GM21390 (cell line): ENCODE measurements at regions not wholly inside any gene's neighbourhood (a gene's known extent, or its start where the extent isn't known, plus 50 kb on each side); places are given as distances from the start of the nearest gene placed in this dataset.
"Not testable (repeated sequence)": the region's sequence is repeated elsewhere in the genome, so short reads cannot be mapped to it uniquely, and the experiment has no call there.

ENCODE experiments used
- ATAC-seq: cut with Tn5 transposase; IDR thresholded peaks from one replicate; pipeline ENCODE4 v1.9.1; 2021; ENCODE audit not compliant: unreplicated experiment

GRCh38 chr4:164536814-164537213, 217.1 kb upstream of the SMIM31 start:
- no peak for ATAC-seq

GRCh38 chr4:164538097-164538496, 215.8 kb upstream of the SMIM31 start:
- no peak for ATAC-seq

GRCh38 chr4:164540987-164541386, 212.9 kb upstream of the SMIM31 start:
- ATAC-seq, result no peak

GRCh38 chr4:164542431-164542830, 211.5 kb upstream of the SMIM31 start:
- no peak for ATAC-seq

- ATAC-seq, result no peak
Measured at GRCh38 chr4:164550989-164551712, 202.8 kb upstream of the SMIM31 start.

- no peak for ATAC-seq
Measured at GRCh38 chr4:164551713-164552040, 202.3 kb upstream of the SMIM31 start.

- ATAC-seq, result no peak
Measured at GRCh38 chr4:164571593-164572390, 182.1 kb upstream of the SMIM31 start.

GRCh38 chr4:164572877-164573279, 181.1 kb upstream of the SMIM31 start:
- no peak for ATAC-seq

- ATAC-seq, result no peak
Measured at GRCh38 chr4:164575861-164576260, 178.1 kb upstream of the SMIM31 start.

- ATAC-seq, result no peak
Measured at GRCh38 chr4:164579270-164579942, 174.5 kb upstream of the SMIM31 start.

- ATAC-seq, result no peak
Measured at GRCh38 chr4:164591666-164592065, 162.3 kb upstream of the SMIM31 start.

- ATAC-seq, result no peak
Measured at GRCh38 chr4:164595751-164596150, 158.2 kb upstream of the SMIM31 start.

- no peak for ATAC-seq
Measured at GRCh38 chr4:164596318-164596878, 157.5 kb upstream of the SMIM31 start.

- ATAC-seq, result no peak
Measured at GRCh38 chr4:164596927-164597326, 157.0 kb upstream of the SMIM31 start.

GRCh38 chr4:164601653-164602052, 152.3 kb upstream of the SMIM31 start:
- no peak for ATAC-seq

- ATAC-seq, result not testable (repeated sequence)
Measured at GRCh38 chr4:164605791-164606190, 148.1 kb upstream of the SMIM31 start.

GRCh38 chr4:164606478-164606877, 147.5 kb upstream of the SMIM31 start:
- peak; percentile 98 for ATAC-seq

- no peak for ATAC-seq
Measured at GRCh38 chr4:164613256-164613655, 140.7 kb upstream of the SMIM31 start.

- ATAC-seq, result no peak
Measured at GRCh38 chr4:164613792-164614191, 140.1 kb upstream of the SMIM31 start.

- no peak for ATAC-seq
Measured at GRCh38 chr4:164614329-164614728, 139.6 kb upstream of the SMIM31 start.

GRCh38 chr4:164614999-164615398, 138.9 kb upstream of the SMIM31 start:
- no peak for ATAC-seq

- no peak for ATAC-seq
Measured at GRCh38 chr4:164615964-164616363, 138.0 kb upstream of the SMIM31 start.
